CD14-positive monocyte (primary cell): ENCODE measurements at regions not wholly inside any gene's neighbourhood (a gene's known extent, or its start where the extent isn't known, plus 50 kb on each side); places are given as distances from the start of the nearest gene placed in this dataset.

Experiments used
- DNase-seq, 3 donors: peaks; one replicate each; pipeline ENCODE4 v3.0.0-alpha.2; 2011 to 2022
- H2AFZ ChIP-seq: 2 replicates; pipeline ENCODE4 v1.6.0; 2012; ENCODE audit warnings: mild to moderate bottlenecking, low read depth, low read length, inconsistent platforms; ENCODE audit not compliant: insufficient read depth, poor library complexity, severe bottlenecking
- H3K27ac ChIP-seq, 2 donors: 1 replicate in 1 of 2; 2 replicates in 1 of 2; pipeline ENCODE4 v1.5.1; 2012 to 2013; ENCODE audit warnings: low read length in 2 of 2, control low read depth in 1 of 2, inconsistent platforms in 1 of 2, low read depth in 1 of 2, mild to moderate bottlenecking in 1 of 2
- H3K27me3 ChIP-seq, 2 donors: one replicate each; pipeline versions ENCODE4 v1.6.0 to v1.6.1; 2011 to 2013; ENCODE audit warnings: low read length in 2 of 2; ENCODE audit not compliant: control insufficient read depth in 2 of 2, insufficient read depth in 2 of 2
- H3K36me3 ChIP-seq, 2 donors: replicated peaks in 1 of 2; 1 replicate in 1 of 2; 2 replicates in 1 of 2; pipeline versions ENCODE4 v1.5.1 to v1.6.1; 2012 to 2013; ENCODE audit warnings: low read length in 2 of 2, control low read depth in 1 of 2, inconsistent platforms in 1 of 2, mild to moderate bottlenecking in 1 of 2; ENCODE audit not compliant: insufficient read depth in 2 of 2, control insufficient read depth in 1 of 2
- H3K4me1 ChIP-seq, 2 donors: 1 replicate in 1 of 2; 2 replicates in 1 of 2; pipeline versions ENCODE4 v1.5.1 to v1.6.1; 2012 to 2013; ENCODE audit warnings: low read length in 2 of 2, control low read depth in 1 of 2, inconsistent platforms in 1 of 2, mild to moderate bottlenecking in 1 of 2, moderate library complexity in 1 of 2; ENCODE audit not compliant: insufficient read depth in 2 of 2, control insufficient read depth in 1 of 2
- H3K4me2 ChIP-seq: replicated peaks from 2 replicates; pipeline ENCODE3; 2012; ENCODE audit warnings: low read length, moderate library complexity, mild to moderate bottlenecking; ENCODE audit not compliant: poor library complexity, severe bottlenecking; ENCODE audit errors: extremely low read depth
- H3K4me3 ChIP-seq, 3 experiments: fragments of 200-600 bp in 1 of 3; sonication (generic) in 1 of 3; replicated peaks in 1 of 3; 1 replicate in 2 of 3; 2 replicates in 1 of 3; pipeline ENCODE4 v1.5.1; 2011 to 2013; ENCODE audit warnings: low read length in 3 of 3, mild to moderate bottlenecking in 3 of 3, control low read depth in 2 of 3, low read depth in 2 of 3, inconsistent platforms in 1 of 3, moderate library complexity in 1 of 3
- H3K79me2 ChIP-seq: 2 replicates; pipeline ENCODE4 v1.6.0; 2012; ENCODE audit warnings: mild to moderate bottlenecking, control low read depth, inconsistent platforms, low read length, moderate library complexity; ENCODE audit not compliant: insufficient read depth
- H3K9ac ChIP-seq: 2 replicates; pipeline ENCODE4 v1.6.0; 2017; ENCODE audit warnings: low read length, mild to moderate bottlenecking; ENCODE audit not compliant: insufficient read depth, poor library complexity, severe bottlenecking
- H3K9me3 ChIP-seq, 2 donors: replicated peaks in 1 of 2; 1 replicate in 1 of 2; 2 replicates in 1 of 2; pipeline versions ENCODE4 v1.5.1 to v1.6.1; 2012 to 2013; ENCODE audit warnings: low read length in 2 of 2, control low read depth in 1 of 2; ENCODE audit not compliant: control insufficient read depth in 1 of 2, insufficient read depth in 1 of 2
- H4K20me1 ChIP-seq: 2 replicates; pipeline ENCODE4 v1.6.0; 2012; ENCODE audit warnings: mild to moderate bottlenecking, low read length, control low read depth, moderate library complexity; ENCODE audit not compliant: insufficient read depth
- H3K27ac Mint-ChIP-seq, 7 donors: one replicate each; pipeline ENCODE4 v1.8.0; 2020; ENCODE audit warnings: mild to moderate bottlenecking in 7 of 7, mixed read lengths in 7 of 7, moderate library complexity in 6 of 7, inconsistent platforms in 2 of 7
- H3K27me3 Mint-ChIP-seq, 3 donors: one replicate each; pipeline ENCODE4 v1.8.0; 2021 to 2022; ENCODE audit warnings: low read depth in 3 of 3, mild to moderate bottlenecking in 3 of 3, mixed read lengths in 3 of 3, moderate library complexity in 3 of 3, inconsistent platforms in 1 of 3
- H3K36me3 Mint-ChIP-seq, 2 donors: one replicate each; pipeline ENCODE4 v1.8.0; 2020; ENCODE audit warnings: mixed read lengths in 2 of 2, inconsistent platforms in 1 of 2, mild to moderate bottlenecking in 1 of 2
- H3K4me1 Mint-ChIP-seq: one replicate; pipeline ENCODE4 v1.8.0; 2020; ENCODE audit warnings: mild to moderate bottlenecking, mixed read lengths
- H3K4me3 Mint-ChIP-seq, 2 donors: one replicate each; pipeline ENCODE4 v1.8.0; 2020; ENCODE audit warnings: mild to moderate bottlenecking in 2 of 2, mixed read lengths in 2 of 2, moderate library complexity in 1 of 2
- H3K9me3 Mint-ChIP-seq, 7 donors: one replicate each; pipeline ENCODE4 v1.8.0; 2020 to 2022; ENCODE audit warnings: mixed read lengths in 7 of 7, mild to moderate bottlenecking in 6 of 7, moderate library complexity in 6 of 7, inconsistent platforms in 2 of 7
- WGBS: methylation state at CpG from one replicate; pipeline ENCODE4 v1.1.5; 2013; ENCODE audit warnings: missing lambda C conversion rate; ENCODE audit not compliant: insufficient coverage; 5-methylcytosine and 5-hydroxymethylcytosine counted together
- intact Hi-C, 2 donors: fragments of 100-400 bp; cut with micrococcal nuclease; formaldehyde crosslinking; loops; one replicate each; pipeline versions ENCODE4 v1.15.0 to v1.15.1; 2023
- TF ChIP-seq, protein P1 (sequence below): fragments of 200-600 bp; IDR thresholded peaks from one replicate; pipeline ENCODE4 v1.8.0; 2022; ENCODE audit warnings: antibody characterized with exemption, mild to moderate bottlenecking

DNA sequence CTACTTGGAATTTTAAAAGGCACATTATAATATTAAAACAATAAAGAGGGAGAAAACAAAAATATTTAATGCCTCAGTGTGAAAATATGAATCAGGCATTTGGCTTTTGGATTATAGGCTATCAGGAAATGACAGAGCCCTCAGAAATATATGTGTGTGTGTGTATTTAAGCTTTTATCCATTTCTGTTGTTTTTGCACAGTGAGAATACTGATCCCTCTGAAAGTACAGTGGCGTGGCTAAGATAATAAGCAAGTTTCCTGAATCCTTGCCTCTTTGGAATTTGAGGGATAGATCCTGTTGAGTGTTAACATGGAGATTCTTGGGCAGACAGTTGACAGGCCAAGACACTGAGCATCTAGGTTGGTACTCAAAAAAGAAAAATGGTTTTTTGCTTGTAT lies 234.8 kb upstream of the ZBTB20 start:
- H3K36me3 ChIP-seq: no peaks in the 10 kb centered on the region
- 91% methylated on average over 1 of the region's 1 CpG for WGBS
- no peak overlapping the region for H3K4me3 ChIP-seq
- no peaks in the 10 kb centered on the region for H3K9me3 ChIP-seq
- Mint-ChIP-seq H3K4me3 (no peak overlapping the region), H3K36me3 (no peaks in the 10 kb centered on the region), H3K4me1 (no peaks in the 10 kb centered on the region), H3K9me3 (peaks cover 0 to 2% (median 0%) of the 10 kb centered on the region in 7 donors), H3K27ac (no peak overlapping the region), H3K27me3 (peaks cover 0 to 2% (median 0%) of the 10 kb centered on the region in 3 donors)
- H3K9ac ChIP-seq: no peak overlapping the region
- intact Hi-C loops: no loop called here
- no peak overlapping the region for H2AFZ ChIP-seq
- H3K4me2 ChIP-seq: no peak overlapping the region
- no peaks in the 10 kb centered on the region for H3K4me1 ChIP-seq
- no peaks in the 10 kb centered on the region for H3K27me3 ChIP-seq
- TF ChIP-seq, protein P1, sequence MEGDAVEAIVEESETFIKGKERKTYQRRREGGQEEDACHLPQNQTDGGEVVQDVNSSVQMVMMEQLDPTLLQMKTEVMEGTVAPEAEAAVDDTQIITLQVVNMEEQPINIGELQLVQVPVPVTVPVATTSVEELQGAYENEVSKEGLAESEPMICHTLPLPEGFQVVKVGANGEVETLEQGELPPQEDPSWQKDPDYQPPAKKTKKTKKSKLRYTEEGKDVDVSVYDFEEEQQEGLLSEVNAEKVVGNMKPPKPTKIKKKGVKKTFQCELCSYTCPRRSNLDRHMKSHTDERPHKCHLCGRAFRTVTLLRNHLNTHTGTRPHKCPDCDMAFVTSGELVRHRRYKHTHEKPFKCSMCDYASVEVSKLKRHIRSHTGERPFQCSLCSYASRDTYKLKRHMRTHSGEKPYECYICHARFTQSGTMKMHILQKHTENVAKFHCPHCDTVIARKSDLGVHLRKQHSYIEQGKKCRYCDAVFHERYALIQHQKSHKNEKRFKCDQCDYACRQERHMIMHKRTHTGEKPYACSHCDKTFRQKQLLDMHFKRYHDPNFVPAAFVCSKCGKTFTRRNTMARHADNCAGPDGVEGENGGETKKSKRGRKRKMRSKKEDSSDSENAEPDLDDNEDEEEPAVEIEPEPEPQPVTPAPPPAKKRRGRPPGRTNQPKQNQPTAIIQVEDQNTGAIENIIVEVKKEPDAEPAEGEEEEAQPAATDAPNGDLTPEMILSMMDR: no peak
- no peak overlapping the region for H3K27ac ChIP-seq
- H3K79me2 ChIP-seq: no peaks in the 10 kb centered on the region
- no peaks in the 10 kb centered on the region for H4K20me1 ChIP-seq
- no peak for DNase-seq

DNA sequence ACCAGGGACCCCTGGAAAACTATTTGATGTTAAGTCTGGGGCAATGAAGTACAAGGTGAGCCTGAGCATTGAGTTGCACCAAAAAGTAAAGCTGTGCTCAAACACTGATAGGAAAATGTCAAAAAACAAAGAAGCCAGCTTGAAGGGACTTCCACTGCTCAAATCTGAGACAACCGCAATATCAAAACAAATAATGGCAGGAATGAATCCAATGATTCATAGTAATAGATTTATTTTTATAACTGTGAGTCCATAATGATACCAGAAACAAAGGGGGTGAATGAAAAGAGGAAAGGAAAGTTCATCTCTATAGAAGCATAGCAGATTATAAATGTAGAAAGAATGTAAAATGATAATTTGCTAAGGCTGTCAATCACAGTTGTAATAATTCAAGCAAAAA lies 237.3 kb upstream of the ZBTB20 start:
- no peaks in the 10 kb centered on the region for H3K36me3 Mint-ChIP-seq
- no peak overlapping the region for H2AFZ ChIP-seq
- no peak overlapping the region for H3K27ac ChIP-seq
- no peak for DNase-seq
- WGBS: no CpG with 5 or more reads among the region's 1 CpG
- peaks cover 0 to 5% (median 0%) of the 10 kb centered on the region in 7 donors for H3K9me3 Mint-ChIP-seq
- H3K9ac ChIP-seq: no peak overlapping the region
- H3K4me2 ChIP-seq: no peak overlapping the region
- H4K20me1 ChIP-seq: no peaks in the 10 kb centered on the region
- H3K4me1 Mint-ChIP-seq: no peaks in the 10 kb centered on the region
- H3K9me3 ChIP-seq: no peaks in the 10 kb centered on the region
- no peak overlapping the region for H3K4me3 ChIP-seq
- no peaks in the 10 kb centered on the region for H3K4me1 ChIP-seq
- intact Hi-C loops: no loop called here
- H3K36me3 ChIP-seq: no peaks in the 10 kb centered on the region
- no peak overlapping the region for H3K4me3 Mint-ChIP-seq
- peaks cover 0 to 2% (median 0%) of the 10 kb centered on the region in 3 donors for H3K27me3 Mint-ChIP-seq
- no peaks in the 10 kb centered on the region for H3K27me3 ChIP-seq
- H3K27ac Mint-ChIP-seq: no peak overlapping the region
- H3K79me2 ChIP-seq: no peaks in the 10 kb centered on the region
- TF ChIP-seq, protein P1: no peak
